CD4-positive, alpha-beta T cell treated with Interleukin-12 subunit alpha and Interleukin-12 subunit beta, for 1 hour (primary cell): ENCODE measurements at regions not wholly inside any gene's neighbourhood (a gene's known extent, or its start where the extent isn't known, plus 50 kb on each side); places are given as distances from the start of the nearest gene placed in this dataset.
"Not testable (repeated sequence)": the region's sequence is repeated elsewhere in the genome, so short reads cannot be mapped to it uniquely, and the experiment has no call there.

Source experiments
- DNase-seq: peaks from one replicate; pipeline ENCODE4 v3.0.0-alpha.2; 2020

- no peak for DNase-seq
Observed at GRCh38 chr11:11220786-11221185, 132.3 kb downstream of the CSNK2A3 start.

- DNase-seq = no peak
Observed at GRCh38 chr11:11218629-11218986, 134.4 kb downstream of the CSNK2A3 start.

- no peak for DNase-seq
Observed at GRCh38 chr11:11217929-11218628, 135.0 kb downstream of the CSNK2A3 start.

- no peak for DNase-seq
Observed at GRCh38 chr11:11217289-11217928, 135.6 kb downstream of the CSNK2A3 start.

GRCh38 chr11:11215944-11216343, 137.1 kb downstream of the CSNK2A3 start:
- no peak for DNase-seq

GRCh38 chr11:11215058-11215815, 137.8 kb downstream of the CSNK2A3 start:
- DNase-seq = no peak

GRCh38 chr11:11213117-11213516, 139.9 kb downstream of the CSNK2A3 start:
- no peak for DNase-seq

GRCh38 chr11:11211888-11212287, 141.2 kb downstream of the CSNK2A3 start:
- DNase-seq = no peak

- no peak for DNase-seq
Observed at GRCh38 chr11:11211186-11211585, 141.9 kb downstream of the CSNK2A3 start.

GRCh38 chr11:11210446-11210845, 142.6 kb downstream of the CSNK2A3 start:
- DNase-seq = no peak

- DNase-seq = no peak
Observed at GRCh38 chr11:11209967-11210366, 143.1 kb downstream of the CSNK2A3 start.

GRCh38 chr11:11208994-11209393, 144.1 kb downstream of the CSNK2A3 start:
- no peak for DNase-seq

- DNase-seq = no peak
Observed at GRCh38 chr11:11207428-11207827, 145.6 kb downstream of the CSNK2A3 start.

- DNase-seq = no peak
Observed at GRCh38 chr11:11206484-11206883, 146.6 kb downstream of the CSNK2A3 start.

- DNase-seq = no peak
Observed at GRCh38 chr11:11202885-11203284, 150.2 kb downstream of the CSNK2A3 start.

- not testable (repeated sequence) for DNase-seq
Observed at GRCh38 chr11:11201302-11201701, 151.7 kb downstream of the CSNK2A3 start.

GRCh38 chr11:11192541-11192940, 160.5 kb downstream of the CSNK2A3 start:
- no peak for DNase-seq

- no peak for DNase-seq
Observed at GRCh38 chr11:11189506-11189905, 163.5 kb downstream of the CSNK2A3 start.

- DNase-seq = no peak
Observed at GRCh38 chr11:11186249-11186648, 166.8 kb downstream of the CSNK2A3 start.

- DNase-seq = no peak
Observed at GRCh38 chr11:11182261-11182660, 170.8 kb downstream of the CSNK2A3 start.

- DNase-seq = no peak
Observed at GRCh38 chr11:11178671-11179638, 174.1 kb downstream of the CSNK2A3 start.

GRCh38 chr11:11177156-11177808, 175.8 kb downstream of the CSNK2A3 start:
- DNase-seq = no peak
